ENCODE measurements at regions not wholly inside any gene's neighbourhood (a gene's known extent, or its start where the extent isn't known, plus 50 kb on each side); places are given as distances from the start of the nearest gene placed in this dataset.

DNA sequence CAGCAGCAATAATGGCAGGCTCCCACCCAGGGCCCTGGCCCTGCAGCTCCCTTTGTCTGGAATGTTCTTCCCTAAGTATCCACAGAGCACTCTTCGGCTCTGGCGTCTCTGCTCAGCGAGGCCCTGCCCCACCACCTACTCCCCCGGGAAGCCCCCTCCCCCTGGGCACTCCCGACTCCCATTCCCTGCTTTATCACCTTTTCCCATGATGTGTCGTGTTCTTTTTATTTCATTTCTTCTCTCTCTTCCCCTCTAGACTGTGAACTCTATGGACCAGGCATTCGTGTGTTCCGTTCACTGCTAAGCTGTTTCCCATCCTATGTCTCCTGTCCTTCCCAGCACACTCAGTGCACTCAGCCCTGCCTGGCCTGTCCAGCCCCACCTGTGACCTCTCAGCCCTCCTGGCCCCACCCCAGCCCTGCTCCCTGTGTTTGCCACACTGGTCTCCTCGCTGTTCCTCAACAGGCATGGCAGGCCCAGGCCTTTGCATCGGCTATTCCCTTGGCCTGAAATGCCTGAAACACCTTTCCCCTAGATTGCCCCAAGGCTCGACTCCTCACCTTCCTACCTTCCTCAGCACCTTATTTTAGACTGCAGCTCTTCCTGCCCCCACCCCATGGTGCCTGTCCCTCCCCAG, 107.4 kb downstream of the TPRA1 start:
- Histone ChIP-seq H3K4me3 (ENCODE audit: low read depth, low read length) (no peak overlapping the region), H3K9me3 (no peaks in the 10 kb centered on the region), H3K36me3 (ENCODE audit: control insufficient read depth, insufficient read depth, low read length) (no peaks in the 10 kb centered on the region), H3K27me3 (replicated peaks; ENCODE audit: control insufficient read depth, insufficient read depth, low read length) (no peaks in the 10 kb centered on the region), H3K4me1 (no peaks in the 10 kb centered on the region)
- Mint-ChIP-seq H3K36me3 (ENCODE audit: insufficient read depth, unreplicated experiment) (peaks cover 5% of the 10 kb centered on the region), H3K9me3 (ENCODE audit: unreplicated experiment) (no peaks in the 10 kb centered on the region), H3K4me1 (ENCODE audit: low read depth, unreplicated experiment) (no peaks in the 10 kb centered on the region), H3K4me3 (ENCODE audit: unreplicated experiment) (no peak overlapping the region), H3K27me3 (ENCODE audit: insufficient read depth, unreplicated experiment) (peaks cover 19% of the 10 kb centered on the region), H3K27ac (ENCODE audit: unreplicated experiment) (no peak overlapping the region)
- TF ChIP-seq, protein P1, sequence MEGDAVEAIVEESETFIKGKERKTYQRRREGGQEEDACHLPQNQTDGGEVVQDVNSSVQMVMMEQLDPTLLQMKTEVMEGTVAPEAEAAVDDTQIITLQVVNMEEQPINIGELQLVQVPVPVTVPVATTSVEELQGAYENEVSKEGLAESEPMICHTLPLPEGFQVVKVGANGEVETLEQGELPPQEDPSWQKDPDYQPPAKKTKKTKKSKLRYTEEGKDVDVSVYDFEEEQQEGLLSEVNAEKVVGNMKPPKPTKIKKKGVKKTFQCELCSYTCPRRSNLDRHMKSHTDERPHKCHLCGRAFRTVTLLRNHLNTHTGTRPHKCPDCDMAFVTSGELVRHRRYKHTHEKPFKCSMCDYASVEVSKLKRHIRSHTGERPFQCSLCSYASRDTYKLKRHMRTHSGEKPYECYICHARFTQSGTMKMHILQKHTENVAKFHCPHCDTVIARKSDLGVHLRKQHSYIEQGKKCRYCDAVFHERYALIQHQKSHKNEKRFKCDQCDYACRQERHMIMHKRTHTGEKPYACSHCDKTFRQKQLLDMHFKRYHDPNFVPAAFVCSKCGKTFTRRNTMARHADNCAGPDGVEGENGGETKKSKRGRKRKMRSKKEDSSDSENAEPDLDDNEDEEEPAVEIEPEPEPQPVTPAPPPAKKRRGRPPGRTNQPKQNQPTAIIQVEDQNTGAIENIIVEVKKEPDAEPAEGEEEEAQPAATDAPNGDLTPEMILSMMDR (IDR thresholded peaks at IDR 0.05; ENCODE audit: insufficient read depth in 1 of 2, low read depth in 1 of 2, low read length in 1 of 2, severe bottlenecking in 1 of 2, unreplicated experiment in 1 of 2) = no peak
- CTCF ChIA-PET = no interaction called here
- no peak for DNase-seq
- intact Hi-C loops (cut with micrococcal nuclease; ENCODE audit: unreplicated experiment) = no loop called here
- POLR2A ChIA-PET = no interaction called here
- no TSS peak for BruUV-seq (replicated peaks)

DNA sequence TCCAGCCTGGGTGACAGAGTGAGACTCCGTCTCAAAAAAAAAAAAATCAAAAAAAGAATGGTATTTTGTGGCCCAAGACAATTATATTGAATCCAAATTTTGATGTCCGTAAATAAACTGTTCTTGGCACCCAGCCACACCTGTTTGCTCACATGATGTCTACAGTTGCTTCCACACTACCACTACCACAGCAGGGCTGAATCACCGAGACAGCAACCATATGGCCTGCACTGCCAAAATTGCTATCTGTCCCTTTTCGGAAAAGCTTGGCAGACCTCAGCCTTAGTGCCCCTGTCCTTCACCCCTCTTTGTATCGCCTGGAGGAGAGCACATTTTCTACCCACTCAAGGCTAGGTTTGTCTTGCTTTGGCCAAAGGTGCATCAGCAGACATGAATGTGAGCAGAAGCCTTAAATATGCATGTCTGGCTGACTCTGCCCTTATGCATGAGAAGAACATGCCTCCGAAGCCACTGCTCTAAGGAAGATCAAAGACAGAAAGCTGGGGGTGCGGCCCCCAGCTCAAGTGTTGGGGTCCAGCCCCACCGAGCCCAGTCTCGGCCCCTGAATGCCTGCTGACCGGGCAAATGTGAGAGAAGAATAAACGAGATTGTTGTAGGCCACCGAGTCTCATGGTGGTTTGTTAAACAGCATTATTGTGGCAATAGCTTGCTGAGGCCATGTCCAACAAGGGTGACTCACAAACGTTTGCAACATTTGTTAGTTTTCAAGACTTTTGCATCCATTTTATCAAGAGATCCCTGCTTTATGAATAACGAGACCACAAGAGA, 108.1 kb downstream of the TPRA1 start:
- peaks cover 19% of the 10 kb centered on the region for H3K27me3 Mint-ChIP-seq (ENCODE audit: insufficient read depth, unreplicated experiment)
- TF ChIP-seq, protein P1 (IDR thresholded peaks at IDR 0.05; ENCODE audit: insufficient read depth in 1 of 2, low read depth in 1 of 2, low read length in 1 of 2, severe bottlenecking in 1 of 2, unreplicated experiment in 1 of 2) = no peak
- H3K27me3 ChIP-seq (replicated peaks; ENCODE audit: control insufficient read depth, insufficient read depth, low read length) = no peaks in the 10 kb centered on the region
- intact Hi-C loops (cut with micrococcal nuclease; ENCODE audit: unreplicated experiment) = no loop called here
- peaks cover 5% of the 10 kb centered on the region for H3K36me3 Mint-ChIP-seq (ENCODE audit: insufficient read depth, unreplicated experiment)
- H3K4me3 ChIP-seq (ENCODE audit: low read depth, low read length) = no peak overlapping the region
- BruUV-seq (replicated peaks) = no TSS peak
- H3K4me1 ChIP-seq = no peaks in the 10 kb centered on the region
- H3K9me3 ChIP-seq = no peaks in the 10 kb centered on the region
- H3K9me3 Mint-ChIP-seq (ENCODE audit: unreplicated experiment) = no peaks in the 10 kb centered on the region
- no peaks in the 10 kb centered on the region for H3K36me3 ChIP-seq (ENCODE audit: control insufficient read depth, insufficient read depth, low read length)
- ChIA-PET CTCF (interaction anchor here (0.6 kb wide), 2 partner anchors 31 to 963 kb away, joined by 3 read pairs; no protein-coding TSS in a partner anchor), POLR2A (no interaction called here)
- DNase-seq = no peak
- no peak overlapping the region for H3K27ac Mint-ChIP-seq (ENCODE audit: unreplicated experiment)
- no peak overlapping the region for H3K4me3 Mint-ChIP-seq (ENCODE audit: unreplicated experiment)
- H3K4me1 Mint-ChIP-seq (ENCODE audit: low read depth, unreplicated experiment) = no peaks in the 10 kb centered on the region

DNA sequence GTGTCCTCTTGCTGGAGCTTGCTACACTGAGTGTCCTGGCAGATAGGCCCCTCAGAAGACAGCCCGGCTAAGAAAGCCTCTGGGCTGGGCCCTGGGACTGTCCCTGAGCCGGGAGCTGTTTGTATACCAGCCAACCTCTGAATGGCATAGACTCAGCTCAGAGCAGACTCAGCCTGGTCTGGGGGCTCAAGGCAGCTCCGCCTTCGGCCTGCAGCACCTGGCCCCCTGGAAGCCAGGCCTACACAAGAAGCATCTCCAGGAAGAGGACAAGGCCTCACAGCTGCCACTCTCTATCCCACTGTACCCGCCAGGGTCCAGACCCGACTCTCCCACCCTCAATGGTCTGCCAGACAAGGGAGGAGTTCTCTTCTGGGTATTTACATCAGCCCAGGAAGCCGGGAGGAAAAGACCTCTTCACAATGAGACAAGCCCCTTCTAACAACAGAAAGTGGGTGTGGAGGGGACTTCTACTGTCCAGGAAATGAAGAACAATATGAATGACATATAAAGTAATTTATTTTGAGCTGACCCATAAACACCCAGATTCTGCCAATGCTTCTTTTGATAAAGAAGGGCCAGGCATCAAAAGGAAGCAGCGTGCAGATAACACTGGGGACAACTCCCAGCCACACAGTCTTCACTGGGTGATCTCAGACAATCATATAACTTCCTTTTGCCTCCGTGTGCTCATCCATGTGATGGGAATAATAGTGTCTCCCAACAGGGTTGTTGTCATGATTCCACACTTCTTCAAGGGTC, 110.2 kb downstream of the TPRA1 start:
- TF ChIP-seq, protein P1 (IDR thresholded peaks at IDR 0.05; ENCODE audit: insufficient read depth in 1 of 2, low read depth in 1 of 2, low read length in 1 of 2, severe bottlenecking in 1 of 2, unreplicated experiment in 1 of 2) = no peak
- Histone ChIP-seq H3K4me1 (no peaks in the 10 kb centered on the region), H3K27me3 (replicated peaks; ENCODE audit: control insufficient read depth, insufficient read depth, low read length) (no peaks in the 10 kb centered on the region), H3K9me3 (no peaks in the 10 kb centered on the region), H3K4me3 (ENCODE audit: low read depth, low read length) (no peak overlapping the region), H3K36me3 (ENCODE audit: control insufficient read depth, insufficient read depth, low read length) (no peaks in the 10 kb centered on the region)
- peak in 1 of 2 experiments; percentile 3 for DNase-seq
- Mint-ChIP-seq H3K27ac (ENCODE audit: unreplicated experiment) (no peak overlapping the region), H3K4me1 (ENCODE audit: low read depth, unreplicated experiment) (no peaks in the 10 kb centered on the region), H3K36me3 (ENCODE audit: insufficient read depth, unreplicated experiment) (peaks cover 5% of the 10 kb centered on the region), H3K9me3 (ENCODE audit: unreplicated experiment) (no peaks in the 10 kb centered on the region), H3K27me3 (ENCODE audit: insufficient read depth, unreplicated experiment) (peaks cover 22% of the 10 kb centered on the region), H3K4me3 (ENCODE audit: unreplicated experiment) (no peak overlapping the region)
- no TSS peak for BruUV-seq (replicated peaks)
- intact Hi-C loops (cut with micrococcal nuclease; ENCODE audit: unreplicated experiment) = no loop called here
- CTCF ChIA-PET = no interaction called here
- POLR2A ChIA-PET = no interaction called here

All from Caco-2 (cell line).